ENCODE measurements at regions not wholly inside any gene's neighbourhood (a gene's known extent, or its start where the extent isn't known, plus 50 kb on each side); places are given as distances from the start of the nearest gene placed in this dataset.
"Not testable (repeated sequence)": the region's sequence is repeated elsewhere in the genome, so short reads cannot be mapped to it uniquely, and the experiment has no call there.

DNA sequence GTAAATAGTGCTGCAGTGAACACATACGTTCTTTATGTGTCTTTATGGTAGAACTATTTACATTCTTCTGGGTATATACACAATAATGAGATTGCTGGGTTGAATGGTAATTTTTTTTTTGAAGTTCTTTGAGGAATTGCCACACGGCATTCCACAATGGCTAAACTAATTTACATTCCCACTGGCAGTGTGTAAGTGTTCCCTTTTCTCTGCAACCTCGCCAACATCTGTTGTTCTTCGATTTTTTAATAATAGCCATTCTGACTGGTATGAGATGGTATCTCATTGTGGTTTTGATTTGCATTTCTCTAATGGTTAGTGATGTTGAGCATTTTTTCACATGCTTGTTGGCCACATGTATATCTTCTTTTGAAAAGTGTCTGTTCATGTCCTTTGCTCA, 609.5 kb downstream of the DNAH5 start:
- DNase-seq = not testable (repeated sequence)

GRCh38 chr5:13331585-13331984, 612.9 kb downstream of the DNAH5 start:
- no peak for DNase-seq

DNA sequence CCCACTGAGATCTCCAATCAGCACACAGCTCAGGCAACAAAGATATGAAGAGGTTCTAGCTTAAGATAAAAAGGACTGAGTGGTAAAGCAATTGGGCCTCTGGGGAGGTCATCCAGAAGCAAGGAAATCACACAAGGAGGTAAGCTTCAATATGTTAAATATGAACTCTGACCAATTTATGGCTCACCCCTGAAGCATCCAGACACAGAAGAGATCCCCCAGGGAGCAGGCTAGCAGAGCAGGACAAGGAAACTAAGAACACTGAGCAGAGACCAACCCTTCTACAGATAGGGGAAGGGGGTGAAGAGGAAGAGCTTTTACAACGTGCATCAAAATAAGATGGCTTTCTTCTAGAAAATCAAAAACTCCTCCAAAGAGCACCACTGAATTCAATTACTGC, 616.2 kb downstream of the DNAH5 start:
- DNase-seq = no peak

DNA sequence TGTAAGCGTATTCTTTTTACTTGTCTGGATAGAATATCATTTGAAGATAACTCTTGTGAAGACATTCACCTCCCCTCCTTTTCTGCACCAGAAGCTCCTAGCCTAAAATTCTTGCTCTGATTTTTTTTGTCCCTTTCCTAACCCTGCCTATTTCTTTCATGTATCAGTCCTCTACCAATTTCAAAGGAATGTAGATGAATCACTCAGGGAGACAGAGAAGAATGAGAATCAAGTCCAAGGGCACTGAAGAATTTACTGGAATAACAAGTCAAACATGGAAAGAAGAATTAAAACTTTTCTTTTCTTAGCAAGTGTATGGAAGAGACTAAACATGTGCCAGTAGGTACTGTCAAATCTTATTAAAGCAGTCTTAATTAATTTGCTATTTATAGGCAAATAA, 618.7 kb downstream of the DNAH5 start:
- DNase-seq = no peak

DNA sequence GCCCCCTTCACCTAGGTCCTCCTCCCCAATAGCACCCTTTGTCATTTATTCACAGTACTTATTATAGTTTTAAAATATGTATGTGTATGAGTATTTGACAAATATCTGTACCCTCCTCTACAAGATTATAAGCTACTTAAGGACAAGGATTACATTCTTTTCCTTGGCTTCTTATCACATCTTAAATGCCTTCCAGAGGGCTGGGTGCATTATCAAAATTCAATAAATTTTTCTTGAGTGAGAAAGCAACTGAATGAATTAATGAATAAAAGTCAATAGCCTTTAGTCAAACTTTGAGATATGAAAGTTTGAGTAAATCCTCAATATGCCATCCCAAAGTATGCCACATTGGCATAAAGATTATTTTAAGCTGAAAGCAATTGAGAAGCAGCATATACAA, 621.7 kb downstream of the DNAH5 start:
- DNase-seq = no peak

DNA sequence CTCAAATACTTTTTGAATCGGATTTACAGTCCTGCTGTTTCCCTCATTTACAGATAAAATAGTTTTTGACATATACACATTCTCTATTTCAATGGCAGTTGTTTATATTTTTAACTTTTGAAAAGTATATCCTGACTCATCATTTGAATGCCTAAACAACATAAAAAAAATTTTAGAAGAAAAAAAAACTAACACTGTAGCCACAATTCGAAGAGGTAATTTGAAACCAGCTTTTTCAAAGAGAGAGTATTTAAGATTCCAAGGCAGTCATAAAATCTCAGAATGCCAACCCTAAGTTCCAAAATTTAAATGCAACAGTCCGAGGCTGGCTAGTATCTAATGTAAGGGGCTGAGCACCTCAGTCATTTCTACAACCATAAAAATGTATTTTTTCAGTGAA, 626.8 kb downstream of the DNAH5 start:
- no peak for DNase-seq

- DNase-seq = no peak
Measured at GRCh38 chr5:13316176-13316575, 628.3 kb downstream of the DNAH5 start.

GRCh38 chr5:13307480-13307879, 637.0 kb downstream of the DNAH5 start:
- no peak for DNase-seq

DNA sequence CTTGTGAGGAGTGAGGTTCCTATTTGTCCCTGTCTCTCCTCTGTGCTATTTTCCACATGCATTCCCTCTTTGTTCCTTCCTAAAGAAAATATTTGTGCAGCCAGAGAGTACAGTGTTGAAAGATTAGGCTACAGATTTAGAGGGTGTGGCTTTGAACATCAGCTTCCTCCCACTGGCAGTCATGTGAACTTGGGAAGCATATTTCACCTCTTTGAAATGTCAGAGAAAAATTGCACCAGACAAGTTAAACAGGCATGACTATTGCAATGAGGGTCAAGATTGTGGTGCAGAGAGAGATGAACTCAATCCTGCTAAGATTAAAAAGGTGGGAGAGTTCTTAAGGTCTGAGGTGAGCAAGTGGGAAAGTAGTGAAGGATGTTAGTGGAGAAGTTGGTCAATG, 641.0 kb downstream of the DNAH5 start:
- DNase-seq = no peak

DNA sequence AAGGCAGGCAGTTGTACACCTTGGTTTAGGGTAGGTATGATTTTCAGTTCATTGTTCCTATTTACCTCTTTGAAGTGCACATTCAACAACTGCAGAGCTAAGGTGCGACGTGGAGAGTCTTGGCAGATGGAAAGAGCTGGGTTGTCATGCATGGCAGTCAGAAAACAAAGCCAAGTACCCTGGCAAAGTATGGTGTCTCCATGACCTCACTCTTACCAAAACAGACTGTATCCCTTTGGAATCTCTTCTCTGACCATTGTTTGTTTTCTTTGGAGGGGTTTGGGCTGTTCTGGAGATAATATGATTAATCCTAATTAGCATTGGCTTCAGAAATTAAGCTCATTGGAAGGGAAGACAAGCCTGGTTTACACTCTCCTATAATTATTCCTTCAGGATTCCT, 665.7 kb downstream of the DNAH5 start:
- no peak for DNase-seq

DNA sequence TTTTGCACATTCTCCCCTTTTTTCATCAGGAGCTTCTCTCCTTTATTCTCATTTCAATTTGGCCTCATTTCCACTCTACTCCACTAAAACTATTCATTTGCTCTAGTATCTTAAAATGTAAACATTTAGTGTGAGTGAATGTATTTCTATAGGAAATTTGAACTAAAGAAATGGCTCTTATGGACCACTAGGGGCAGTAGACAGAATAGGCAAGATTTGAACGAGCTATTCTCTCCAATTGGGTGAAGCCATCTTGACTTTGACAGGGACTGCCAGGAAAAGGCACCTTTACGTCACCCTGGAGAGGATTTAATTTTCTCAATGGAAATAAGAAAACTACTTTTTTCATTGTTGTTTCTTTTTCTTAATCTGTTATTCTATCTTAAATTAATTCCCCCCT, 666.3 kb downstream of the DNAH5 start:
- DNase-seq = no peak

GRCh38 chr5:13276156-13276555, 668.3 kb downstream of the DNAH5 start:
- DNase-seq = no peak

DNA sequence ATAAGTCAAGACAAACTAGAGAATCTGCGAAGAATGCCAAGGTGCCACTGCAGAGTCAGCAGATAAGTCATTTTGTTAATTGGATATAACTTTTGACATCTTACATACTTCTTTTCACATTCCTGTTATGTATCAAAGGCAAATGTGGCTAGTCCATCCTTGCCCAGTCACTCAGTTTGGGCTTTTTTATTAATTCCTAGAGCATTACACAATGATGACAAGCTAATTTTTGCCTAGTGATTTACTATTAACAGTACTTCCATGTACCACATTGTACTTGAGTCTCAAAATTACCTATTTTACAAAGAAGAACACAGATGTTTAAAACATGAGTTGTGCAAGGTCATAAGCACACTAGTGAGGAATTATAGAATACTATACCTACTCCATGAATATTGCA, 680.8 kb downstream of the DNAH5 start:
- DNase-seq = no peak

GRCh38 chr5:13253111-13253510, 691.4 kb downstream of the DNAH5 start:
- DNase-seq = no peak

GRCh38 chr5:13252699-13253098, 691.8 kb downstream of the DNAH5 start:
- DNase-seq = no peak

DNA sequence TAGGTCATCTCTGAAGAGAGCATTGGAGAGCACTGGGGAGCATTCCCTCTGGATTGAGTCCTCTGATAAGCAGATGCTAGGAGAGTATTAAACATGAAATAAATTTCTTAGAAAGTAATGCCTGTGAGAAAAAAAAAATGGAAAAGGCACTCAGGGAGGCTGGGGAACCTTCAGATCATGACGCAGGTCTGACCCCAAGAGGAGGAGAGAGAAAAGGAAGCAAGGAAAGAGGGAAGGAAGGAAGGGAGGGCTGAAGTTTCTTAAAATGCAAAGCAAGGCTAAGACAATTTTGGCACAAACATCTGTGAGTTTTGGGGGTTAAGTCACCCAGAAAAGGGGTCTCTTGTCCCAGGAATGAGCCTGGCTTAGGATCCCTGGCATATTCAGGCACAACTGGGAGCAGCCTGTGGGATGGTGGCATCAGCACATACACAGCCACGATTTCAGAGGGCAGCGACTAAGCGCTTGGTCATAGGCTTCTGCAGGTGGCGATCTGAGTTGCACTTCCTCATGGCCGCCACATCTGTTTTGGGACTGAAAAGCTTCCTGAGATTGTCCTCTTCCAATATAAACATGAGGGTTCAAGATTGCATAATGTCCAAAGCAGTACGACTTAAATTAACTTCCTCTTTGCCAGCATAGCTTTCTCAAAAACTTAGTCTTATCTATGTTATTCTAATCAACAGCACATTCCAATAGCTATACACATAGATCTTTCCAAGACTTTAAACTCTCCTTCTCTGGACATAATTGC, 692.7 kb downstream of the DNAH5 start:
- DNase-seq = no peak

- peak in 1 of 5 experiments; percentile 1 for DNase-seq
Measured at GRCh38 chr5:13250464-13251291, 693.8 kb downstream of the DNAH5 start.

- no peak for DNase-seq
Measured at GRCh38 chr5:13249854-13250253, 694.6 kb downstream of the DNAH5 start.

- no peak for DNase-seq
Measured at GRCh38 chr5:13248253-13248652, 696.2 kb downstream of the DNAH5 start.

DNA sequence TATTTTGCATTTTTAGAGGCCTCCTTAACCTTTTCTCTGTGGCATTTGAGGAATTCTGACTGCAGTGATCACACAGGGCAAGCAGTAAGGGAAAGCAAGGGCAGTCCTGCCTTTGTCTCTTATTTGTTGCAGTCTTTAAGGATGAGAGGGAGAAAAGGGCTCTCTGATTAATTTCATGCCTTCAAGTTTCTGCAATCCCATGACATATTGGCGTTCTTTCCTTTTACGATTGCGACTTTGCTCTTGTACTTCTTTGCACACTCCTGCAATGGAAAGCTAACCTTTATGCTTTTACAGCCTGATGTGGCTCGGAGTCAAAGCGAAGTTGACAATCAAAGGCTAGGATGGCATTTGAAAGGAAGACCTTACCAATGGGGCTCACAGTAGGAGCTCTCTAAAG, 698.4 kb downstream of the DNAH5 start:
- no peak for DNase-seq

- DNase-seq = no peak
Measured at GRCh38 chr5:13244151-13244550, 700.3 kb downstream of the DNAH5 start.

DNA sequence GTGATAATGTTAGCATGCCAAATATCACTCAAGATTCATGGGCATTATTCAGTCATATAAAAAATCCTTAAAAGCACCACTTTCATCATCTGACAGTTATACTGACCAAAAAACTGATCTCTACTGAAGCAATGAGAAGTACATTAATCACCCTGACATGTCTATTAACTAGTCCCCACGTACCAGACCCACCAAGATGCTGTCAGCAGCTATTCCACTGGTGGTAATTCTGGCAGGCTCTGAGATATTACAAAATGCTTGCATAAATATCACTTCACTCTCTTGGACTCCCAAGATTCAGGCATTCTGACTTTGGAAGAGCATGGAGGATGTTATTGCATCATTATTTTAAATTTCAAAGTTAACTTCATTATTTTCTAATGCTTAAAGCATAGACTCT, 717.0 kb downstream of the DNAH5 start:
- DNase-seq = no peak

GRCh38 chr5:13218518-13218917, 726.0 kb downstream of the DNAH5 start:
- DNase-seq = no peak

DNA sequence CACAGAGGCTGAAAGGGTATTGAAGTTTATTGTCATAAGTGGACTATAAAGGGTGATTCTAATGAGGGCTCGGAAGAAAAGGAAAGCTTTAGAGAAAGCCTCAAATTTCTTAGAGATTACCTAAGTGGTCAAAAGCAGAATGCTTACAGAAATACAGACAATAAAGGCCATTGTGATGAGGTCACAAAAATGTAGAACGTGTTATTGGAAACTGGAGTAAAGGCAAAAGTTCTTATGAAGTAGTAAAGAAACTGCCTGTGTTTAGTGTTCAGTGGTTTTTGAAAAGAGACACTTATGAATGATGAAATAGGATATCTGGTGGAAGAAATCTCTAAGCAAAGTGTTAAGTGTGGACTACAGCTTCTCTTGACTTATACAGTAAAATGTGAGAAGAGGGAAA, 726.9 kb downstream of the DNAH5 start:
- no peak for DNase-seq
